Left colon (tissue), 2 donors: ENCODE measurements at regions not wholly inside any gene's neighbourhood (a gene's known extent, or its start where the extent isn't known, plus 50 kb on each side); places are given as distances from the start of the nearest gene placed in this dataset.
A peak's percentile ranks its signal among the peaks of the same experiment; 100 is the strongest.
"Not testable (repeated sequence)": the region's sequence is repeated elsewhere in the genome, so short reads cannot be mapped to it uniquely, and the experiment has no call there.

ENCODE experiments used
- ATAC-seq: fragments of 200-7000 bp; cut with Tn5 transposase; one replicate; pipeline ENCODE4 v1.9.1; 2020; ENCODE audit warnings: mild to moderate bottlenecking, moderate library complexity
- DNase-seq, 2 donors: peaks; one replicate each; pipeline ENCODE4 v3.0.0-alpha.2; 2020
- intact Hi-C, 2 donors: fragments of 100-400 bp; cut with DNase I in 1 of 2; cut with micrococcal nuclease in 1 of 2; formaldehyde crosslinking; loops; one replicate each; pipeline versions ENCODE4 v1.11.2 to v1.14.0; 2022; cut with DNase I, micrococcal nuclease
- donor health status: DM: no; HTN: no; CAD: no.
- donor health status: DM: yes; HTN: yes; CAD: no.

- ATAC-seq, intact Hi-C loops, DNase-seq: not testable (repeated sequence)
These were observed 186.4 kb downstream of the NPIPB11 start for GRCh38 chr16:29219966-29220646.

GRCh38 chr16:29219562-29219961 lies 186.9 kb downstream of the NPIPB11 start:
- DNase-seq, intact Hi-C loops, ATAC-seq: not testable (repeated sequence)

- ATAC-seq, intact Hi-C loops, DNase-seq: not testable (repeated sequence)
These were observed 187.9 kb downstream of the NPIPB11 start for GRCh38 chr16:29218649-29219048.

- DNase-seq, ATAC-seq, intact Hi-C loops: not testable (repeated sequence)
These were observed 188.3 kb downstream of the NPIPB11 start for GRCh38 chr16:29218171-29218570.

- ATAC-seq, DNase-seq, intact Hi-C loops: not testable (repeated sequence)
These were observed 188.8 kb downstream of the NPIPB11 start for GRCh38 chr16:29217752-29218126.

DNA sequence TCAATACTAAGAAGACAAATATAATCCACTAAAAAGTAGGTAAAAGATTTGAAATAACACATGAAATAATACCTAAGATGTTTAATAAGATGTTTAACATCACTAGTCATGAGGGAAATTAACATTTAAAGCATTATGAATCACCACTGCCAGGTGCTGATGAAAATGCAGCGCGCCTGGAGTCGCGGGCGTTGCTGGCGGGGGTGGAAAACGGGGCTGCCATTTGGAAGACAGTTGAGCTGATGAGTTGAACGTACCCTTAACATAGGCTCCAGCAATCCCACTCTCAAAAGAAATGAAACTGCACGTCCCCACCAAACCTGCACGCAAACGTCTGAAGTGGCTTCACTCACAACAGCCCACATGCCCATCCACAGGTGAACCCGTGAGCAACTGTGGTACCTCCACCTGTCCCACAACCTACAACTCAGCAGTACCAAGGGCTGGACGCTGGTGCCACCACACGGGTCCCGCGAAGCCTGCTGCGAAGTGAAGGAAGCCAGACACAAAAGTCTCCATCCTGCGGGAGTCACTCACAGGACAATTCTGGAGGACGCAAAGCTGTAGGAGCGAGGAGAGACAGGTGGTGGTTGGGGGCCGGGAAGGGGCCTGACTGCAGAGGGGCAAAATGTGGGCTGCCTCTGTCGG lies 189.3 kb downstream of the NPIPB11 start:
- DNase-seq, ATAC-seq, intact Hi-C loops: not testable (repeated sequence)

GRCh38 chr16:29213770-29214169 lies 192.7 kb downstream of the NPIPB11 start:
- ATAC-seq, DNase-seq, intact Hi-C loops: not testable (repeated sequence)

DNA sequence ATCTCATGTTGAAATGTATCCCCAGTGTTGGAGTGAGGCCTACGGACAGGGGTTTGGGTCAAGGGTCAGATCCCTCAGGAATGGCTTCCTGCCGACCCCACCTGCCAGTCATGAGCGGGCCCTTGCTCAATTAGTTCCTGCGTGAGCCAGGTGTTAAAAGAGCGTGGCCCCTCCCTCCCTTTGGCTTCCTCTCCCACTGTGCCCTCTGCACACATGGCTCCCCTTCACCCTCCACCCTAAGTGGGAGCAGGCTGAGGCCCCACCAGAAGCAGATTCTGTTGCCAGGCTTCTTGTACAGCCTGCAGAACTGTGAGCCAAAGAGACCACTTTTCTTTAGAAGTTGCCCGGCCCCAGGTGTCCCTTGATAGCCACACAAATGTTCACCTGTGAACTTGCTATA lies 193.3 kb downstream of the NPIPB11 start:
- peak in 1 of 2 donors; percentile 7 for DNase-seq
- ATAC-seq, intact Hi-C loops: not testable (repeated sequence)

GRCh38 chr16:29212084-29213027 lies 194.2 kb downstream of the NPIPB11 start:
- intact Hi-C loops, ATAC-seq, DNase-seq: not testable (repeated sequence)

DNA sequence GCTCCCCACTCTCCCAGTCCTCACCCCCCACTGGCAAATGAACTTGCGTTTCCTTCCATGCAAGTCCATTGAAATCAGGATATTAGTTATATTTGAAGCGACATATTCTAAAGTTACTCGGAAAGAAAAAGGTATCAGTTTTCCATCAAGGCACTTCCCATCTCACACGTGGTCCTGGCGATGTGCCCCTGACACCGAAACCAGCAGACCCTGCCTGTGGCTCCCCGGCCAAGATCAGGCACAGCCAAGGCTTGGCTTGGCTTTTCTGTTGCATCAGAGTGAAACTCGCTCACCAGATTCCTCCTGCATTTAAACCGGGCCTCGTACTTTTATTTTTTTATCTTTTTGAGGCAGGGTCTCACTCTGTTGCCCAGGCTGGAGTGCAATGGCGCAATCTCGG lies 195.1 kb downstream of the NPIPB11 start:
- ATAC-seq, intact Hi-C loops, DNase-seq: not testable (repeated sequence)

DNA sequence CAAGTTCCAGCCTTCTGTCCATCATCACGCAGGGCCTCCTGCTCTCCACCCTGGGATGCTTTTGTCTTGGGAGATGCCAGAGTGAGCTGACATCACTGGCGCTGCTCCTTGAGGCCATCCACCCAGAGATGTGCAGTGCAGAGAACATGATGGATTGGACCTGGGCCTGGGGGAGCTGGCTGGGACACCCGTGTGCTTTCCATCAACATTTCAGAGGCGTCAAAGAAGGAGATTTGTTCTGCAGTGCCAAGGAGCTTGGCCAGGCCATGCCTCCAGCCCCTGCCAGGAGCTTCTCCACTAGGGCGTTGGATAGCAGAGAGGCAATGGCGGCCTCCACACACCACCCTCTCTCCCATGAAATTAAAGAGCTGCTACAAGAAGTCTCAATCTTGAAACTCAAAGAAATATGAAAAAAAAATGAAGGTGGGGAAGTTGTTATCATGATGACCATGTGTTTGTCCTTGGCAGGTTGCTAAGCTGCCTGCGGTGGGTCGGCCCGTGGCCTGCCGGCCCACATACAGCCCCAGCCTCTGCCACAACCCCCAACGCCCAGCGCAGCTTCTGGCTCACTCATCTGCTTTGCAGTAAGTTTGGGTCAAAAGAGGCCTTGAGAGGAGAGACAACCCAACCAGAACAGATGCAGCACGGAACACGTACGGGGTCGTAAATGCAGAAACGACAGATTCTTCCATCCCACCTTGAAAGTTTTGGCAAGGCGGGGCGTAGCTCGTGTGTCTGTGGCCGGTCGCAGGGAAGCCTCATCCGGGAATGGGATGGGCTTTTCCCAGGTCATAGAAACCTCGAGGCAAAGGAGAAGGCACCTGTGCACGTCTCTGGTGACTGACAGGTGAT lies 196.0 kb downstream of the NPIPB11 start:
- DNase-seq, ATAC-seq, intact Hi-C loops: not testable (repeated sequence)

DNA sequence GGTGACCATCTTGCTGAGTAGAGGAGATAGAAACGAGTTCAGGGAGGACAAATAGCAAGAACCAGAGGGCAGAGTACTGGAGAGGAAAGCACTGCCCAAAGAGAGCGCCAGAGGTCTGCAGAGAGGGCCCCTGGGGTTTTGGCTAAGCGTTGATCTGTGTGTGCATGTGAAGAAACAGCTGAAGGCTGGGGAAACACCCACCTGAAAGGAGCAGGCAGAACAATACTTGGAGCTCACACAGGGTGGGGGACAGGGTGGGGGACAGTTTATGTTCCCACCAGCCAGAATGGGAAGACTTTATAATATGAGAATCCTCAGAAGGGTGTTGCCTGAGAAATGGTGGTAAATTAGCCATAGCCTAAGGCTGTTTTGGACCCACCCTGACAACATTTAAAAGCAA lies 200.4 kb downstream of the NPIPB11 start:
- ATAC-seq, intact Hi-C loops, DNase-seq: not testable (repeated sequence)

DNA sequence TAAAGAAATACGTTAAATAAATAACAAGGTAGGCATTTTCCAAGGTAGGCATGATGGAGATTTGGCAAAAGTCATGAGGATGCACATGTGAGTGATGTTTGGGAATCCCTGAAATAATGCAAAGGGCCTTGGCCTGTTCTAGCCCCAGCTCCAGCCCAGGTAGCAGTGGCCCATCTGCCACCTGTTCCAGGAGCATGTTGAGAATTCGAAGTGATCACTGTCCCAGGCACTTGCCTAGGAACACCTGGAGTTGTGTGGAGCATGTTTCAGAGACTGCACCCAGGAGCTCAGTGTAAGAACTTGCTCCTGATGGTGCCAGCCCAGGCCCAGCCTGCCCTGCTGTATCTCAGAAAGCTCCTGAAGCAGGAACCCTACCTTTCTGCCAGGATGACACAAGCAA lies 201.4 kb downstream of the NPIPB11 start:
- intact Hi-C loops, DNase-seq, ATAC-seq: not testable (repeated sequence)

DNA sequence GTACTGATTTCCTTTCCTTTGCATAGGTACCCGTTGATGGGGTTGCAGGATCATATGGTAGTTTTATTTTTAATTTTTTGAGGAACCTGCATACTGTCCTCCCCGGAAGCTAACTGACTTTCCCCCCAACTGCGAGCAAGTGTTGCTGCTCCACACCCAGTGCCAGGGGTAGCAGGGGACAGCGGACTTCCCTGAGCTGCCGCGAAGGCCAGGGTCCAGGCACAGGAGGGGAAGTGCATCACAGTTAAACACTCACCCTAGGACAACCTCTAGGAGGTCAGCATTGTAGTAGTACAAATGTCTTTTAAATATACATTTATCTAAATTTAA lies 201.7 kb downstream of the NPIPB11 start:
- intact Hi-C loops, result no loop called here
- ATAC-seq (no peak), DNase-seq (no peak)

GRCh38 chr16:29203933-29204805 lies 202.3 kb downstream of the NPIPB11 start:
- intact Hi-C loops, ATAC-seq, DNase-seq: not testable (repeated sequence)

- peak; percentile 17 for ATAC-seq
- intact Hi-C loops, result not testable (repeated sequence)
These were observed 203.2 kb downstream of the NPIPB11 start for GRCh38 chr16:29203046-29203932.

More at GRCh38 chr16:29203046-29203932, 203.2 kb downstream of the NPIPB11 start:
- not testable (repeated sequence) for DNase-seq
